GM19455 (cell line): ENCODE measurements at regions not wholly inside any gene's neighbourhood (a gene's known extent, or its start where the extent isn't known, plus 50 kb on each side); places are given as distances from the start of the nearest gene placed in this dataset.
A peak's percentile ranks its signal among the peaks of the same experiment; 100 is the strongest.
"Not testable (repeated sequence)": the region's sequence is repeated elsewhere in the genome, so short reads cannot be mapped to it uniquely, and the experiment has no call there.

ENCODE experiments used
- ATAC-seq: cut with Tn5 transposase; IDR thresholded peaks from one replicate; pipeline ENCODE4 v1.9.1; 2021; ENCODE audit not compliant: unreplicated experiment

DNA sequence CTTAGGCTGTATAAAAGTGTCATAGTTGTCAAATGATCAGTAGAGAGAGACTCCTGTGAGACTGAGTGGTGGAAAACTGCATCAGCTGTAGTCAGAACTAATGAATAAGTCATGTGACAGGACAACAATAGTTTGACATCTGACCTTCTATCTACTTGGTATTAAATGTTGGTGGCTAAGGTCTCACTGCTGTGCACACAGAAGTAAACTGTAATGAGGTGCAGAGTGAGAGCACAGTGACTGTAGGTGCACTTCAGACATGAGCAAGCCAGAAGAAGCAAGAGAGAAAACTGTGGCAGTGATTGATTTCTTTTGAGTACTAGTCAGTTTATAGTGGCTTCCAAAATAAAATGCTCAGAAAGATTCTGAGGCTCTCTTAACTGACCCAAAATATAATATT lies 803.6 kb downstream of the RAPGEF2 start:
- ATAC-seq: no peak

DNA sequence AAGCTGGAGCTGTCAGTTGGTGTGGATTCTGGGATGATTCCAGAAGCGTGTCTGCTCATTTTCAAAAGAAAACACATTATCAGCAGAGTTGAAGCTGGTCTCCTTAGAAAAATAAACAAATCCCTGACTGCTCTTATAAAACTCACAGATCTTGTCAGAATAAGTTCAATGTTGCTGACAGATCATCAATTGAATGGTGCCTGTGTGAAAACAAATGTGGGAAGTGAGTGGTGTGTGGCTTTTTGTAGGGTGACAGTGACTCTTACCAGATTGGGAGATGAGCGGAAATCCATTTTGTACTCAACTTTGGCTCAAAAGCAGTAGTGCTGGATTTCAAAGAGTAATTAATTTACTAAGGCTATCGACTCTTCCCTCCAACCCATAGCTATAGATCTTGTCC lies 807.8 kb downstream of the RAPGEF2 start:
- ATAC-seq: no peak

DNA sequence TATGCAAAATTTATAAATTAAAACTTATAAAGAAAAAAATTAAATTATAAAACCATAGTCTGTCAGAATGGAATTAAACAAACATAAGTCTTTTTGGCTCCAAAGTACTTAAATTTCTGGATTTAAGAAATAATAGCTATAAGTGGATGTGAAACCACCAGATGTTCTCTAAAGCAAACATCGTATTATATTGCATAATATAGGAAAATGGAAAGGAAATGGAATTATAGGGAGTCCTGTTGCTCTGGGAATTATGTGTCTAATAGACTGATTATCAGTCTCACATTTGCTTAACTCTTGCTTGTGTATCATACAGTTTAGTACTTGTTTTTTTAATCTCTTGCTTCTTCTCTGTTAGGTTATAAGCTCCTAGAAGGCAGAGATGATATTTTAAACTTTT lies 819.2 kb downstream of the RAPGEF2 start:
- no peak for ATAC-seq

DNA sequence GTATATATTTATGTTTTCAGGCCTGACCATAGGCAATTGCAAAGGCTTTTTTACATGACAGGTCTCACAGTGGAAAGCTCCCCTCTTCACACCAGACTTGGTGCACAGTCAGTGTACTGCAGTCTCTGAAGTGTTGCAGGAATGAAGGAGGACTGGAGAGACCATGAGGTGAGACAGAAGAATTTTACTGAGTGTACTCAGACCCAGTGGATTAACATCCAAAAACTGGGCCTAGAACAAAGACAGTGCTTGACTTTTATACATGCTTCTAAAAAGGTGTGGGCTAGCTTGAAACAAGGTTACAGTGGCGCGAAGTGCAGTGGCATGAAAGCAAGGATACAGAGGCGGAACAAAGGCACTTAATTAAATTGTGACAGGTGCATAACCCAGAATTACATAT lies 822.9 kb downstream of the RAPGEF2 start:
- no peak for ATAC-seq

DNA sequence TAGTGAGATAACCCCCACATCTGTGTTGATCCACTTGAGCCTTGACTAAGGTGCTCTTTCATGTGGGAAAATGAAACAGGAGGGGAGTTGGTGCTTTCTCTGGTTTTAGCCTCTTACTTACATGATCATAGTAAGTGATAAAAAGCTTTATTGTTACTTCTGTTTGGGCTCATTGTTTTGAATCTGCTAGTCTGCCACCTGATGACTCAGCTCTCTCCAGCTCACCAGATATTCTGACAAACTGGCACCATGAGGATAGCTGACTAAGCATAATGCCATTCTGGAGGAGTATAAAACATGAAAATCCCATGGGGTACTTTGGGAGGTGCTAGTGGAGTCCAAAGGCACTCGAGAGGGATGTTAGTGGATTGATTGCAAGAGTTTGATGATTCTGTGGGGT lies 824.0 kb downstream of the RAPGEF2 start:
- ATAC-seq: no peak

DNA sequence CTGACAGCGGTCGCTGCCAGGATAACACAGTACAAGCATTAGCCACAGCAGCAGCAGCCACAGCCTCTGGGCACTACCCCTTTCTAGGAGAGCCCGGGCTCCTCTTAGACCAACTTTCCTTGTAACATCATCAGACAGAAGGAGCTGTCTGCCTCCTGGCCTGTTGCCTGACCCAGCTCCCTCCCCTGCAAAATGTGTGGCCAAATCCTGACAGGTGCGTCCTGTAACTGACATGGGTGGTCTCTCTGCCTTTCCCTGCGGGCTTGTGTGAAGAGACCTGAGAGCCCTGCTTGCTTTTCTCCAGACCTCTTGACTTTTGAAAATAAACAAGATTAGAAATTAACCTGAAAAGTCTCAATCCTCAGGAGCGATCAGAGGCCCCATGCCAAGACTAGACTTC lies 824.9 kb downstream of the RAPGEF2 start:
- ATAC-seq: no peak

DNA sequence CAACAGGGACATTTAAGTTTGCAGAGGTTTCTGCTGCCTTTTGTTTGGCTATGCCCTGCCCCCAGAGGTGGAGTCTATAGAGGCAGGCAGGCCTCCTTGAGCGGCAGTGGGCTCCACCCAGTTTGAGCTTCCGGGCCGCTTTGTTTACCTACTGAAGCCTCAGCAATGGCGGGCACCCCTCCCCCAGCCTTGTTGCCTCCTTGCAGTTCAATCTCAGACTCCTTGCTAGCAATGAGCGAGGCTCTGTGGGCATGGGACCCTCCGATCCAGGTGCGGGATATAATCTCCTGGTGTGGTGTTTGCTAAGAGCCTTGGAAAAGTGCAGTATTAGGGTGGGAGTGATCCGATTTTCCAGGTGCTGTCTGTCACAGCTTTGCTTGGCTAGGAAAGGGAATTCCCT lies 831.7 kb downstream of the RAPGEF2 start:
- ATAC-seq: not testable (repeated sequence)

DNA sequence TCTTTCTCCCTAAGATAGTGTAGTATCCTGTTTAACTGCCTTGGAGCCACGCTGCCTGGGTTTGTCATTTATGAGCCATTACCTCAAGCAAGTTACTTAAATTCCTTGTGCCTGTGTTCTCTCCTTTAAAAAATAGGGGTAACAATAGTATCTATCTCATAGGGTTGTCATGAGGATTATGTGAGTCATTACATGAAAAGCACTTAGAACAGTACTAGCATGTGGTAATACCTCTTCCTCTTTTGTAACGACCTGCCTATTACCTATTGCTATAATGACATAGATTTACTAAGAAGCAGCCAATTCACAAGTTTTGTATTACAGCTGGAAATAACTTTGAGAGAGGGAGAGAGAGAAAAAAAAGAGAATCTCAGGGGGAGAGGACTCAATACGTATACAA lies 834.7 kb downstream of the RAPGEF2 start:
- peak; percentile 96 for ATAC-seq

DNA sequence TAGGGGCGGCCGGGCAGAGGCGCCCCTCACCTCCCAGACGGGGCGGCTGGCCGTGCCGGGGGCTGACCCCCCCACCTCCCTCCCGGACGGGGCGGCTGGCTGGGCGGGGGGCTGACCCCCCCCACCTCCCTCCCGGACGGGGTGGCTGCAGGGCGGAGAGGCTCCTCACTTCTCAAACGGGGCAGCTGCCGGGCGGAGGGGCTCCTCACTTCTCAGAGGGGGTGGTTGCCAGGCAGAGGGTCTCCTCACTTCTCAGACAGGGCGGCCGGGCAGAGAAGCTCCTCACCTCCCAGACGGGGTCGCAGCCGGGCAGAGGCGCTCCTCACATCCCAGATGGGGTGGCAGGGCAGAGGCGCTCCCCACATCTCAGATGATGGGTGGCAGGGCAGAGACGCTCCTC lies 836.8 kb downstream of the RAPGEF2 start:
- ATAC-seq: not testable (repeated sequence)

DNA sequence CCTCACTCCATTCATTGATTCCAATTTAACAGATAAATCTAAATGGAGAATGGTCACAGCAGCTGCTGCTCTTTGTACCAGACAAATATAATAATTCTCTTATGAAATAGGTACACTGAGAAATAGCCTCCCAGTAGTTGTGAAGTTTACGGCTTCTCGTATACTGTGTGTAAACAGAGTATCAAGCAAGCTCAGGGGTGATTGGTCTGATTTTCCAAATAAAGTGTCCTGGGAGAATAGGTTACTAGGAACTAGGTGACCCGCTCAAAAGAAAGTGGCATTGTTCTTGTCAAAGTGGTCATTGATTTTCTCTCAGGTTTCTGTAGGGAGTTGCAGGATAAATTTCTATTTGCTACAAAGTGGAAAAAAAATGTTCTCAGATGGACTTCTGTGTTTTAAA lies 838.2 kb downstream of the RAPGEF2 start:
- no peak for ATAC-seq

DNA sequence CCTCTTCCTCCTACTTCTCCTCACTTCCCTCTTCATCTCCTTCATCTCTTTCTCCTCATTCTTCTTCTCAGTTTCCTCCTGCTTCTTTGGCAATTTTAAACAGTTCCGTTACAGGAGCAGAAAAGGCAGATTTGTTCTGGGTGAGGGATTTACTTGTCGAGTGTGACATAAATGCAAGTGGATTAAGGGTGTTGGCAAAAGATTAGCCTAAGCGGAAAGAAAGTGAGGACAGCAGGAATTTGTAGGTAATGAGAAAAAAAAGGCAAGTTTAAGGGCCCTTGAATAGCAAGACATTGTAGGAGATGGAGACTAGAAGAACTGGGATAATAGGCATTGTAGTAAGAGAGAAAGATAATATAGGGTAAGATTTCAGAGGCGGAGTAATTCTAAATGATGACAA lies 841.6 kb downstream of the RAPGEF2 start:
- ATAC-seq: no peak

DNA sequence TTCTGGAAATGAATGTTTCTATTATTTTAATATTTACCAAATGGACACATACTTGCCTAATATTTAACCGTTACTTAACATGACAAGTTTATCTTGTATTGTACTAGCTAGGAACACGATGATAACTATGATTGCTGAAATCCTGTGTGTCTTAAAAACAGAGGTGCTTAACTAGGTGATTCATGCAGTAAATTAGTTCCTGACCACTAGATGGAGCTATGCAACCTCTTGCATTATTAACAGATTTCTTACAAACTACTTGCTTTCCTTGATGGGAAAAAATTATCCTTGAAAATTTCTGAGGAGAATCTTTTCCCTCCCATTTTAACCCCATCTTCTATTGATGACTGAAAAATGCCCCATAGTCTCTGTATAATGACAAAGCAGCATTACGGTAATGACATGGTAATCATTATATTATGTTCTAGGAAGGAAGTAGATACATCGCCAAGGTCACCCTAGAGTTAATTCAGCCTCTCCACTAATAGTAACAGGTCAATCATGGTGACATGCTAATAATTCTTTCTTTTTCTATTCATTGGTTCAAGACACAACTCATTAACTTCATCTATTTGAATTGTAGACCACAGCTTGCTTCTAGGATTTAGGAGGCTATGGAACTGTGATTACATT lies 844.2 kb downstream of the RAPGEF2 start:
- no peak for ATAC-seq

DNA sequence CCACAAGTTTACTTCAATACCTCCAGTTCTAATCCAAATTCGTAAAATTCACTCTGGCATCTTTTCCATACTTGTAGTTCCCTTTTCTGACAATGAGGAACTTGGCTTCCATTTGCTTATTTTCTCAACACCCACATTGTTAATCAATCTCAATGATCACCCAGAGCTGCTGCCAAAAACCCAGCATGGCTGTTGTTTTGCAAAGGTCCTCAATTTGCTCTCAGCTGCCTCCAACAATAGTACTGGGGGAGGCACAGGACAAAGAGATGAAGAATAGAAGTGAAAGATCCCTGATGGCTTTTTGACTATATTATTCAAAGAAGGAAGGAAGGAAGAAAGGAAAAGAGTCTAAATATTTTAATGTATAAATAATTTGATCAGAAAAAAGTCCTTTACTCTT lies 847.8 kb downstream of the RAPGEF2 start:
- no peak for ATAC-seq

DNA sequence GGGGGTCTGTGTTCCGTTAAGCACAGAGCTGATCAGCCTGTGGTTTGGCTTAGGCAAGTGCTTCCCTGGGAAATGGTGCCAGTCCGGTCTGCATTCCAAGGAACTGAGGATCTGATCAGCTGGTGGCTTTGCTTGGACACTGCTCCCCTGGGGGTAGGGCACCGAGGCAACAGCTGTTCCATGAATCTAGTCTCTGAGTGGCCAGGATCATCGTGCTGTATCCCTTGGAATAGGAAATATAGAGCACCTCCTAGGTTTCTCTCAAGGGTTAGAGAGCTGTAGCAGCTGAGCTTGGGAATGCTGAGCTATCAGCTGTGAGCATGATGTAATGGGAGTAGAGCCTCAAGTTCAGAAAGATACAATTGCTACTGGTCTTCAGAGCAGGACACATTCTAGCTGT lies 863.9 kb downstream of the RAPGEF2 start:
- no peak for ATAC-seq

DNA sequence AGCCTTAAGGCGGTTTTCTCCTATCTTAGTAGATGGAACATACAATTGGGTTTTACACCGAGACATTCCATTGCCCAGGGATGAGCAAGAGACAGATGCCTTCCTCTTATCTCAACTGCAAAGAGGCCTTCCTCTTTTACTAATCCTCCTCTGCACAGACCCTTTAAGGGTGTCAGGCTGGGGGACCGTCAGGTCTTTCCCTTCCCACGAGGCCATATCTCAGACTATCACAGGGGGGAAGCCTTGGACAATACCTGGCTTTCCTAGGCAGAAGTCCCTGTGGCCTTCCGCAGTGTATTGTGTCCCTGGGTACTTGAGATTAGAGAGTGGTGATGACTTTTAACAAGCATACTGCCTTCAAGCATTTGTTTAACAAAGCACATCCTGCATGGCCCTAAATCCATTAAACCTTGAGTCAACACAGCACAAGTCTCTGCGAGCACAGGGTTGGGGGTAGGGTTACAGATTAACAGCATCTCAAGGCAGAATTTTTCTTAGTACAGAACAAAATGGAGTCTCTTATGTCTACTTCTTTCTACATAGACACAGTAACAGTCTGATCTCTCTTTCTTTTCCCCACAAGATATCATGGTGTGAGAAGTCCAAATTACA lies 874.1 kb downstream of the RAPGEF2 start:
- not testable (repeated sequence) for ATAC-seq

DNA sequence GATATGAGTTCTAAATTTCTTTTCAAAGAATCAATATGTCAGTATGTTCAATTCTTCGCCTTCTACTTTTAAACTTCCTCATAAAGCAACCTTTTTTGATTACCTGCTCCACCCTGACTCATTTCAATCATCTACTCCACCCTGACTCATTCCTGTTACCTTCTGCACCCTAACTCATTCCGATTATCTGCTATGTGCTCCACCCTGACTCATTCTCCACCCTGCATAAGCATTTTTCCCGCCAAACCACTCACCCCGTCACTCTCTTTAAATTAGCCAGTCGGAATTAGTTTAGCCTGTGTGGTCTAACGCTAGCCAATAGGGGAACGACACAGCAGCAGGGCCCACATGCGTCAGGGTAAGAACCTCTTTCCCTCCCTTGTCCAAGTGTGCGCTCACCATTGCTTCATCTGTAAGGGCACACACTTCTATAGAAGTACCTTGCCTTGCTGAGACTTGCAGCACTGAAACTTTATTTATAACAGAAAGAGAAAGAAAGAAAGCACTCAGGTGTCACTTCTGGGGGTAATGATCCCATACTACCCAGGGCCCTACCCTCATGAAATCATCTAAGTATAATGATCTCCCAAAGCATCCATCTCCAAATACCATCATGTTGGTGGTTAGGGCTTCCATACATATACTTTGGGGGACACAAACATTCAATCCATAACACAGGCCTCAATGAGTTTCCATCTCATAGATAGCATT lies 875.2 kb downstream of the RAPGEF2 start:
- ATAC-seq: no peak

DNA sequence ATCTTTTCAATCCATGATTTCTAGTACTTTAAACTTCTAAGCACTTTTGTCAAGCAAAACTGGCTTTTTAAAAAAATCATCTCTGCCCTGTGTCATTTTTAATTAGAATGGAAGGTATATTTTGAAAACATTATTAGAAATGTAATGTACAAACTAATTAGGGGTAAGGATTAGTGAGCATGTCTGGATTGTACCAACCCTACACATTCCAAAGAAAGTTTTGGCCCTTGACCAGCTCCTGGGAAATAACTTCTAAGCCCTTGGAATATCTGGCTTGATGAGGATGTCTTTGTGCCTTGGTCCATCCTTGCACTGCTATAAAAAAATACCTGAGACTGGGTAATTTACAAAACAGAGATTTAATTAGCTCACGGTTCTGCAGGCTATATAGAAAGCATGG lies 876.5 kb downstream of the RAPGEF2 start:
- no peak for ATAC-seq

DNA sequence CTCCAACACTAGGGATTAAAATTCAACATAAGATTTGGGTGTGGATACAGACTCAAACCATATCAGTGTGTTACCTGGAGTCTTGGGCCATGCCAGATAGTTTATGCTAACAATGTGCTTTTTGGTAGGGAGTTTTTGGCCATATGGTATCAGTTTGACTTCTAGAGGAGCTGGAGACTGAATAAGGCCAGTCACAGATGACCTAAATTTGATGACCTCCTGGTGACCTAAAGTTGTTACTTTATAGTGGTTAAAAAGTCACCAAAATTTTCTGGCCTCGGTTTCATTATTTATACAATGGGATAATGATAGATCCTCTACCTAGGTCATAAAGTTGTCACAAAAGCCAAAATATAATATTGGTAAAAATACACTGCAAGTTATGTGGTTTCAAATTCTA lies 877.1 kb downstream of the RAPGEF2 start:
- ATAC-seq: no peak

DNA sequence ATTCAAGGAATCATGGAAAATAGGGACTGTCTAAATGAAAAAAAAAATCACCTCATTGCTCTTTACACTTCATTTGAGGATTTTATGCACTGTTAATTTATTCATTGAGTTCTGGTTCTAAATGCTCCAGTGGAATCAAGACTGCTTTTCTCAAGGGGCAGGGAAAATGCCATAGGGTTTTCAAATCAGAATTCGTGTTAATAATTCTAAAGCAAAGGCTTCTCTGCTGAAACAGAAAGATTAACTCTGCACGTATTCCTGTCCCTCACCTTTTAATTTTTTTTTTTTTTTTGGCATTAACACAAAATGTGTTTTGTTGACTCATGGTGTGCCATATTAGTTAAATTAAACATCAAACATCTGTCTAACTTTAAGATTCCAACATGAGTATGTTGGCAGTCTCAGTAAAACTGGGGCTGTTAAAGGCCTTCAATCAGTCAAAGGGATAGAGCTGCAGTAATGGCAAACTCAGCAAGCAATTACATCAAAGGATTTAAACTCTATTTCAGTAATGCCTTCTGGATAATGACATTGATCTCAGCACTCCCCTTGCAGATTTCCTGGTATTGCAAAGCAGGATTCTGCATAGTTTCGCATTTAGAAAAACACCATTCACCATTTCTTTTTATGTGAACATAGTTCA lies 878.1 kb downstream of the RAPGEF2 start:
- no peak for ATAC-seq

DNA sequence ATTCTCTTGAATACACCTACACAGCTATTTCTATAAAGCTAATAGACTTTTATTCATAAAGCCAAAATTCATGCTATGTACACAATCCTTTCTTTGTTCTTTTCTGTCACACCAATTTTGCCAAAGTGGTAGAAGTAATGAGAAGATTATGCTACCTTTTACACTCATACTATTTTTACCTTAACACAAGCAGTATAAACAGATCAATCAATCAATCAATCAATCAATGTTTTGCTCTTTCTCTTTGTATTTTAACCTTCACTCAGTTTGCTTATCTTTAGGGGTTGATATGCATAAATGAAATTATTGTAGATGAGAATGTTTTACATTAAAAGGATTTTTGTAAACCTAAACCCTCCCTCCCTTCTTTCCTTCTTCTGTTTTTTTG lies 878.6 kb downstream of the RAPGEF2 start:
- ATAC-seq: no peak

DNA sequence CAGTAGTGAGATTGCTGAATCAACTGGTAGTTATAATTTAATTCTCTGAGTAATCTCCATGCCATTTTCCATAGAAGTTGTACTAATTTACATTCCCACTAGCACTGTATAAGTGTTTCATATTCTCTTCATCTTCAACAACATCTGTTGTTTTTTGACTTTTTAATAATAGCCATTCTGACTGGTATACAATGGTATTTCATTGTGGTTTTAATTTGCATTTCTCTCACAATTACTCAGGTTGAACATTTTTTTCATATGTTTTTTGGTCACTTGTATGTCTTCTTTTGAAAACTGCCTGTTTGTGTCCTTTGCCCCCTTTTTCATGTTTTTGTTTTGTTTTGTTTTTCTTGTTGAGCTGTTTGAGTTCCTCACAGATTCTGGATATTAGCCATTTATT lies 880.2 kb downstream of the RAPGEF2 start:
- ATAC-seq: no peak
